Lung (tissue), 11 donors: ENCODE measurements at regions not wholly inside any gene's neighbourhood (a gene's known extent, or its start where the extent isn't known, plus 50 kb on each side); places are given as distances from the start of the nearest gene placed in this dataset.
A peak's percentile ranks its signal among the peaks of the same experiment; 100 is the strongest.

Source experiments
- ATAC-seq: fragments of 200-7000 bp; cut with Tn5 transposase; one replicate; pipeline ENCODE4 v1.9.1; 2020; ENCODE audit warnings: moderate number of reproducible peaks; ENCODE audit not compliant: insufficient read depth, low FRiP score
- DNase-seq, 3 donors: peaks; one replicate each; pipeline ENCODE4 v3.0.0-alpha.2; 2013 to 2017
- H3K27ac ChIP-seq, 2 donors: one replicate each; pipeline ENCODE4 v1.5.1; 2013; ENCODE audit warnings: mild to moderate bottlenecking in 2 of 2, moderate library complexity in 2 of 2, control low read depth in 1 of 2, inconsistent platforms in 1 of 2, low read depth in 1 of 2, low read length in 1 of 2
- H3K27me3 ChIP-seq, 3 donors: one replicate each; pipeline ENCODE4 v1.5.1; 2013; ENCODE audit warnings: low read length in 2 of 3; ENCODE audit not compliant: control insufficient read depth in 3 of 3, insufficient read depth in 3 of 3
- H3K36me3 ChIP-seq, 4 donors: one replicate each; pipeline ENCODE4 v1.5.1; 2013; ENCODE audit warnings: low read length in 4 of 4, mild to moderate bottlenecking in 1 of 4, moderate library complexity in 1 of 4; ENCODE audit not compliant: control insufficient read depth in 4 of 4, insufficient read depth in 4 of 4
- H3K4me1 ChIP-seq, 5 donors: one replicate each; pipeline ENCODE4 v1.5.1; 2013; ENCODE audit warnings: low read length in 5 of 5, mild to moderate bottlenecking in 2 of 5, moderate library complexity in 1 of 5; ENCODE audit not compliant: control insufficient read depth in 5 of 5, insufficient read depth in 5 of 5
- H3K4me3 ChIP-seq: one replicate; pipeline ENCODE4 v1.5.1; 2013; ENCODE audit warnings: mild to moderate bottlenecking, control low read depth, moderate library complexity
- H3K9ac ChIP-seq, 2 donors: one replicate each; pipeline ENCODE4 v1.5.1; 2013; ENCODE audit warnings: low read length in 2 of 2, control low read depth in 1 of 2; ENCODE audit not compliant: insufficient read depth in 1 of 2
- H3K9me3 ChIP-seq, 4 donors: one replicate each; pipeline ENCODE4 v1.5.1; 2013; ENCODE audit warnings: low read length in 3 of 4, mild to moderate bottlenecking in 1 of 4, moderate library complexity in 1 of 4; ENCODE audit not compliant: control insufficient read depth in 4 of 4, insufficient read depth in 3 of 4
- CTCF ChIP-seq: IDR thresholded peaks from 2 replicates; pipeline ENCODE4 v1.5.1; 2012; ENCODE audit warnings: mild to moderate bottlenecking; ENCODE audit errors: control extremely low read depth, extremely low read depth
- WGBS, 2 donors: extraction: QIAGEN DNeasy Blood & Tissue Kit; methylation state at CpG; one replicate each; pipeline ENCODE4 v1.1.7; 2013; 5-methylcytosine and 5-hydroxymethylcytosine counted together
- donor health status: control.
- donor health status: control.
- donor health status: Bipolar disorder and iron deficiency.
- donor health status: healthy.
- donor health status: DM: yes; HTN: yes; CAD: no.

DNA sequence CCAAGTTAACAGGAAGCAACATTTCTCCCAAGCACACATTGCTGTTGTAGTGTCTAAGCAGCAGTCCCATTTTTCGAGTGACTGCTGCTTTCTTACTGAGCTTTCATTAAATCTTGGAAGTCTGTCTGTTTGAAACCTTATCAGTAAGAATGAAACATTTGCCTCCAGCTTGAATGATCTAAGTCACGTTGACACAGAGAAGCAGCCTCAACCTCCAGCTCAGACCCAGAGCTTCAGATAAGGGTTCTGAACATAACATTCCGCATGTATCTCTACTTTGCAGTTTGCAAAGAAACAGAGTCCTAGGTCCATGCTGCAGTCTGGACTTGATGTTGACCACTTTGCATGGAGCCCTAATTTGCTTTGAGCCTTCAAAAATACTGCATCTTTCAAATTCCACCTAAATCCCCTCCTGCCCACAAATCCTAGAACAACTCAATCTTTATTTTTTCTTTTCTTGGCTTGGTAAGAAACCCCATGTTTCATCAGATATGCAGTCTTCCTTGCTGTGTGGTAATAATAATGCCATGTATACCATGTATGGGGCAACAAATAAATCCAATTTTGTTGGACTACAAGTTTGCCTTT, 698.7 kb upstream of the IGFBP3 start:
- H3K9me3 ChIP-seq, result no peaks in the 10 kb centered on the region
- WGBS, 2 donors, result 61 to 64% methylated on average over 3 of the region's 3 CpGs
- DNase-seq (no peak), ATAC-seq (no peak)
- no peak overlapping the region for H3K27ac ChIP-seq
- no peak overlapping the region for H3K4me3 ChIP-seq
- no peaks in the 10 kb centered on the region for H3K36me3 ChIP-seq
- peaks cover 0 to 11% (median 0%) of the 10 kb centered on the region in 5 donors for H3K4me1 ChIP-seq
- no peaks in the 10 kb centered on the region for H3K27me3 ChIP-seq
- TF ChIP-seq CTCF, result no peak
- no peak overlapping the region for H3K9ac ChIP-seq

GRCh38 chr7:46616636-46617035, 695.6 kb upstream of the IGFBP3 start:
- no peak overlapping the region for H3K4me3 ChIP-seq
- no peak for TF ChIP-seq CTCF
- H3K27me3 ChIP-seq, result no peaks in the 10 kb centered on the region
- no peak overlapping the region for H3K27ac ChIP-seq
- peaks cover 0 to 14% (median 0%) of the 10 kb centered on the region in 5 donors for H3K4me1 ChIP-seq
- H3K9me3 ChIP-seq, result peaks cover 0 to 2% (median 0%) of the 10 kb centered on the region in 4 donors
- no peaks in the 10 kb centered on the region for H3K36me3 ChIP-seq
- ATAC-seq (no peak), DNase-seq (no peak)
- no peak overlapping the region for H3K9ac ChIP-seq
- 78 to 83% methylated on average over 1 of the region's 1 CpG for WGBS, 2 donors

DNA sequence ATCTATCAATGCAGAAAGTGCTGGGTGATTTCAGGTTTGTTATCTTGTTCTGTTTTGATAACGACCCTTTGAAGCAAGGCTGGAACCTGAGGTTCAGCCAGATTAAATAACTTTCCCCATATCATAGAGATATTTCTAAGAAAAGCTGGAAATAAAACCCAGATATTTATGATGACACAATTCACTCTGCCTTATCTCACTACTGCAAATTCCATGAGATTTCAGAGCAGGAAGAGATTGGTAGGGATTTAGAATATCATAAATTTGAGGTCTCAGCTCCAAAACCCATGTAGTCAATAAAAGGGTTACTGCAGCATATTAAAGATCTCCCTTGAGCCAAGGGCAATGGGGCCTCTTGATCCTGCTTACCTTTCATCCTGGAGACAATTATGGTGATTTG, 692.5 kb upstream of the IGFBP3 start:
- peaks cover 0 to 2% (median 0%) of the 10 kb centered on the region in 4 donors for H3K9me3 ChIP-seq
- no peak overlapping the region for H3K27ac ChIP-seq
- no peaks in the 10 kb centered on the region for H3K36me3 ChIP-seq
- DNase-seq, result no peak
- no peak for TF ChIP-seq CTCF
- no peak for ATAC-seq
- H3K27me3 ChIP-seq, result no peaks in the 10 kb centered on the region
- no peak overlapping the region for H3K9ac ChIP-seq
- peaks cover 0 to 13% (median 1%) of the 10 kb centered on the region in 5 donors for H3K4me1 ChIP-seq
- 26 to 65% methylated on average over 1 of the region's 1 CpG for WGBS, 2 donors
- H3K4me3 ChIP-seq, result no peak overlapping the region

DNA sequence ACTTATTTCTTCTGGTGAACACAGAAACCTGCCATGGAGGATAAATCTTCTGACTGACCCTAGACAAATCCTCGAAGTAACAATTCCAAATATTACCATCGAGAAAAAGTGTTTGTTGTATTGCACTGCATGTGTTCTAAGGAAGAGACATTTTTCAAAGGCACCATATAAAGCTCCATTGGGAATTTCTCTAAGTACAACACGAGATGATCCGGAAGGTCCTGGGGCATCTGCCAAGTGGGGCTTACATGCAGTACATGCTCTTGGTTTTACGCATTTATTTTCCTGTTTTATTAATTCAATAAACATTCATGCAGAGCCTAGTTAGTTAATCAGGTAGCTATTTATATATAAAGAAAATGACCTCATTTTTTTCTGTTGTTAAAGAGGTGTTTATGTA, 692.0 kb upstream of the IGFBP3 start:
- Histone ChIP-seq H3K9me3 (peaks cover 0 to 2% (median 0%) of the 10 kb centered on the region in 4 donors), H3K27ac (no peak overlapping the region), H3K4me3 (no peak overlapping the region), H3K9ac (no peak overlapping the region), H3K27me3 (no peaks in the 10 kb centered on the region), H3K4me1 (peaks cover 0 to 13% (median 1%) of the 10 kb centered on the region in 5 donors), H3K36me3 (no peaks in the 10 kb centered on the region)
- WGBS, 2 donors, result 56 to 78% methylated on average over 5 of the region's 5 CpGs
- DNase-seq (peak; percentile 33 to 56 (median 34)), ATAC-seq (no peak)
- no peak for TF ChIP-seq CTCF
